Glutamatergic neuron (in vitro differentiated cells): ENCODE measurements at regions not wholly inside any gene's neighbourhood (a gene's known extent, or its start where the extent isn't known, plus 50 kb on each side); places are given as distances from the start of the nearest gene placed in this dataset.

Experiments
- DNase-seq: peaks from one replicate; pipeline ENCODE4 v3.0.0; 2022
- H3K27ac Mint-ChIP-seq: one replicate; pipeline ENCODE4 v1.8.0; 2020; ENCODE audit warnings: mild to moderate bottlenecking, mixed read lengths, inconsistent platforms; ENCODE audit not compliant: unreplicated experiment
- H3K27me3 Mint-ChIP-seq: one replicate; pipeline ENCODE4 v1.8.0; 2020; ENCODE audit warnings: mild to moderate bottlenecking, moderate library complexity, mixed read lengths, inconsistent platforms; ENCODE audit not compliant: unreplicated experiment
- H3K36me3 Mint-ChIP-seq: one replicate; pipeline ENCODE4 v1.8.0; 2020; ENCODE audit warnings: mild to moderate bottlenecking, mixed read lengths, inconsistent platforms; ENCODE audit not compliant: unreplicated experiment
- H3K4me1 Mint-ChIP-seq: one replicate; pipeline ENCODE4 v1.8.0; 2020; ENCODE audit warnings: mild to moderate bottlenecking, low read depth, mixed read lengths, inconsistent platforms; ENCODE audit not compliant: unreplicated experiment
- H3K4me3 Mint-ChIP-seq: one replicate; pipeline ENCODE4 v1.8.0; 2020; ENCODE audit warnings: mild to moderate bottlenecking, mixed read lengths, inconsistent platforms; ENCODE audit not compliant: unreplicated experiment
- H3K9me3 Mint-ChIP-seq: one replicate; pipeline ENCODE4 v1.8.0; 2020; ENCODE audit warnings: mild to moderate bottlenecking, moderate library complexity, mixed read lengths, inconsistent platforms; ENCODE audit not compliant: unreplicated experiment
- TF ChIP-seq, protein P1 (sequence below): fragments of 200-600 bp; sonication (generic); IDR thresholded peaks from one replicate; pipeline ENCODE4 v1.5.0; 2021; ENCODE audit not compliant: partially characterized antibody, unreplicated experiment

DNA sequence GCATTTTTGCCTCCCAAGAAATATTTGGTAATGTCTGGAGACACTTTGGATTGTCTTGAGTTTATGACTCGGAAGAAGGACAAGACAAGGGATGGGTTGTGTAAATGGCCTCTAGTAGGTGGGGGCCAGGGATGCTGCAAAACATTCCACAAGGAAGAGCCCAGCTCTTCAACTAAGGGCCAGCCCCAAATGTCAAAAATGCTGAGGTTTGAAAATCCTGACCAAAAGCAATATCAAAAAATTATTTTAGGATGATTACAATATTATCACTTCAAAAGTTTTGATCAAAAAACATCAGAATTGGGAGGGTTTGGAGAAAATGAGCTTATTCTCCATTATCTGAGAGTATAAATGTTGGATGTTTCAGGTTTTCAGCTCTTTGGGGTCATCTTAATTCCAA is 248.9 kb upstream of the SLC24A2 start:
- no peaks in the 10 kb centered on the region for H3K27me3 Mint-ChIP-seq
- peaks cover 13% of the 10 kb centered on the region for H3K4me1 Mint-ChIP-seq
- H3K9me3 Mint-ChIP-seq, result no peaks in the 10 kb centered on the region
- TF ChIP-seq, protein P1, sequence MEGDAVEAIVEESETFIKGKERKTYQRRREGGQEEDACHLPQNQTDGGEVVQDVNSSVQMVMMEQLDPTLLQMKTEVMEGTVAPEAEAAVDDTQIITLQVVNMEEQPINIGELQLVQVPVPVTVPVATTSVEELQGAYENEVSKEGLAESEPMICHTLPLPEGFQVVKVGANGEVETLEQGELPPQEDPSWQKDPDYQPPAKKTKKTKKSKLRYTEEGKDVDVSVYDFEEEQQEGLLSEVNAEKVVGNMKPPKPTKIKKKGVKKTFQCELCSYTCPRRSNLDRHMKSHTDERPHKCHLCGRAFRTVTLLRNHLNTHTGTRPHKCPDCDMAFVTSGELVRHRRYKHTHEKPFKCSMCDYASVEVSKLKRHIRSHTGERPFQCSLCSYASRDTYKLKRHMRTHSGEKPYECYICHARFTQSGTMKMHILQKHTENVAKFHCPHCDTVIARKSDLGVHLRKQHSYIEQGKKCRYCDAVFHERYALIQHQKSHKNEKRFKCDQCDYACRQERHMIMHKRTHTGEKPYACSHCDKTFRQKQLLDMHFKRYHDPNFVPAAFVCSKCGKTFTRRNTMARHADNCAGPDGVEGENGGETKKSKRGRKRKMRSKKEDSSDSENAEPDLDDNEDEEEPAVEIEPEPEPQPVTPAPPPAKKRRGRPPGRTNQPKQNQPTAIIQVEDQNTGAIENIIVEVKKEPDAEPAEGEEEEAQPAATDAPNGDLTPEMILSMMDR, result no peak
- no peak overlapping the region for H3K4me3 Mint-ChIP-seq
- no peak overlapping the region for H3K27ac Mint-ChIP-seq
- H3K36me3 Mint-ChIP-seq, result no peaks in the 10 kb centered on the region
- DNase-seq, result no peak

DNA sequence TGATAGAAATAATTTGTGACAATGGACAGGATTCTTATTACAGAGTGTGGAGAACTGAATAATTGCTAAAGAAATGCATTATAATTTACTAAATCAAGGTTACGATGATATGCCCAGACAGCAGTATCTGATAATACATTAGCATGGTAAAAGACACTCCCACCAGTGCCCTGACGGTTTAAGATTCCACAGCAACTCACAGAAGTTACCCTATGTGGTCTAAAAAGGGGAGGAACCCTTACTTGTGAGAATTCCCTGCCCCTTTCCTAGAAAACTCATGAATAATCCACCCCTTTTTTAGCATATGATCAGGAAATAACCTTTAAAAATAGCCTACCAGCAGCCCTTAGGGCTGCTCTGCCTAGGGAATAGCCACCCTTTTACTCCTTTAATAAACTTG is 244.7 kb upstream of the SLC24A2 start:
- no peaks in the 10 kb centered on the region for H3K36me3 Mint-ChIP-seq
- DNase-seq, result no peak
- peaks cover 14% of the 10 kb centered on the region for H3K4me1 Mint-ChIP-seq
- peaks cover 4% of the 10 kb centered on the region for H3K9me3 Mint-ChIP-seq
- TF ChIP-seq, protein P1, result no peak
- H3K27ac Mint-ChIP-seq, result no peak overlapping the region
- peaks cover 3% of the 10 kb centered on the region for H3K27me3 Mint-ChIP-seq
- H3K4me3 Mint-ChIP-seq, result no peak overlapping the region

DNA sequence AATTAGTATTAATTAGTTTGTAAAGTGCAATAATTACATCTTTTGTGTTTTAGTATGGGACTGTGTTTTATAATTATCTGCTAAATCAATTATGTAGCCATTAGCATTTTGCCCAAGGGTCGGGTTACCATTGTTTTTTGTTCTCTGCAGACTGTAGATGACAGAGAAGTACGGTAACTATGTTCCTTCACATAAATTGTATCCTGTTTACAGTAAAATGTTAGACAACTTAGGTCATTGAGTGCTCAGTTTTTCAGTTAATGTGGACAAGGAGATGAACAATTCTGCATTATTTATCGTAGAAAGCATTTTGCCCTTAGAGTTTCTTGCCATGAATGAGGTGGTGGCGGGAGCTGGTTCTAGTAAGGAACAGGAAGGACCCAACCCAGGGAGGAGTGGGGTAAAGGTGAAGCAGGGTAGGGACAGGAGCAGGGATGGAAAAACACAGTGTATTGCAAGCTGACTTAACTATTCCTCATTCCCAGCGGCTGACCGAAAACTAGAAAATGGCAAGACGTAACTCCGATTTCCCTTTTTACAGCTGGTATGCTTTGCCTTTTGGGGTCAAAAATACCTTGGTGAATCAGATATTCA is 243.7 kb upstream of the SLC24A2 start:
- Mint-ChIP-seq H3K4me1 (peaks cover 14% of the 10 kb centered on the region), H3K9me3 (peaks cover 5% of the 10 kb centered on the region), H3K27me3 (peaks cover 3% of the 10 kb centered on the region), H3K36me3 (no peaks in the 10 kb centered on the region), H3K4me3 (no peak overlapping the region), H3K27ac (peak overlapping the region; percentile 5)
- DNase-seq, result no peak
- TF ChIP-seq, protein P1, result no peak

DNA sequence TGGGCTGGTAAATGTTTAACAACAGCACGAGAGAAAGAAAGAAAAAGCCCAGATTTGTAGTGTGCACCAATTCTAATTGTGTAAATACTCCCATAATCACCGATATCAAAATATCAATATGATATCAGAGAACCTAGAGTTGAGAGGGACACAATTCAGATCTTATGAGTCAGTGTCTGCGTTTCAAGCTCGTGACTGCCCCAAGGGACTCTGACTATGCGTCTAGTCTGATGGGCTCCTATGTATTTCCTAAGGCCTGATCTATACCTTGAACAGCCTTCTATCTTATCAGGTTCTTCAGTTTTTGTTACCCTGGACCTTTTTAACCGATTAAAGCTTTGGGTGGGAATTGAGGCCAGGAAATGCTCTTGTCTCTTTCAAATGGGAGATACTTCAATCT is 243.0 kb upstream of the SLC24A2 start:
- TF ChIP-seq, protein P1, result no peak
- DNase-seq, result no peak
- H3K27me3 Mint-ChIP-seq, result peaks cover 3% of the 10 kb centered on the region
- no peak overlapping the region for H3K27ac Mint-ChIP-seq
- H3K36me3 Mint-ChIP-seq, result no peaks in the 10 kb centered on the region
- peaks cover 5% of the 10 kb centered on the region for H3K9me3 Mint-ChIP-seq
- no peak overlapping the region for H3K4me3 Mint-ChIP-seq
- peaks cover 14% of the 10 kb centered on the region for H3K4me1 Mint-ChIP-seq

DNA sequence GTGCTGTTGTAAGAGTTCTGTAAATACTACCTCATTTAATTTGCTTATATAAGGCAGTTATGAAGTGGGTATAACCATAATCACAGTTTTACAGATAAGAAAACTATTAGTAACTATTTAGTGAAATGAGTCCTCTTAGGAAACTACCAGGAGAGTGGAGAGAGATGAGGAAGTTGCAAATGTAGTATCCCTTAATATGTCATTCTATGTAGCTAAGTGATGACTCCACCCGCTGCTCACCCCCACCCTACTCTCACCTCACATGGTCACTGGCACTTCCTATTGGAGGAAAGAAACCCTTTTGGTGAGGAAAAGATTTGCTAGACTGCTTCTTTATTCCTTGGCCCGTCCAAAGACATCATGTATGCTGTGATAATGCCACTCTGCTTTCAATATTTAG is 241.8 kb upstream of the SLC24A2 start:
- Mint-ChIP-seq H3K4me1 (peaks cover 15% of the 10 kb centered on the region), H3K4me3 (no peak overlapping the region), H3K36me3 (no peaks in the 10 kb centered on the region), H3K27me3 (peaks cover 3% of the 10 kb centered on the region), H3K27ac (peak overlapping the region; percentile 64), H3K9me3 (peaks cover 5% of the 10 kb centered on the region)
- TF ChIP-seq, protein P1, result no peak
- no peak for DNase-seq
